ENCODE measurements at regions not wholly inside any gene's neighbourhood (a gene's known extent, or its start where the extent isn't known, plus 50 kb on each side); places are given as distances from the start of the nearest gene placed in this dataset.

GRCh38 chr16:9556949-9557665 lies 465.7 kb downstream of the HAPSTR1 start:
- TF ChIP-seq EZH2 (IDR thresholded peaks at IDR 0.05; ENCODE audit: borderline replicate concordance, low read length) (no peak), CTCF (conservative IDR thresholded peaks at IDR 0.05 in 1 of 2, IDR thresholded peaks at IDR 0.05 in 1 of 2; ENCODE audit: extremely low read depth in 1 of 2, insufficient read depth in 1 of 2, low read depth in 1 of 2, low read length in 2 of 2) (no peak)
